ENCODE measurements at regions not wholly inside any gene's neighbourhood (a gene's known extent, or its start where the extent isn't known, plus 50 kb on each side); places are given as distances from the start of the nearest gene placed in this dataset.
"Not testable (repeated sequence)": the region's sequence is repeated elsewhere in the genome, so short reads cannot be mapped to it uniquely, and the experiment has no call there.

DNA sequence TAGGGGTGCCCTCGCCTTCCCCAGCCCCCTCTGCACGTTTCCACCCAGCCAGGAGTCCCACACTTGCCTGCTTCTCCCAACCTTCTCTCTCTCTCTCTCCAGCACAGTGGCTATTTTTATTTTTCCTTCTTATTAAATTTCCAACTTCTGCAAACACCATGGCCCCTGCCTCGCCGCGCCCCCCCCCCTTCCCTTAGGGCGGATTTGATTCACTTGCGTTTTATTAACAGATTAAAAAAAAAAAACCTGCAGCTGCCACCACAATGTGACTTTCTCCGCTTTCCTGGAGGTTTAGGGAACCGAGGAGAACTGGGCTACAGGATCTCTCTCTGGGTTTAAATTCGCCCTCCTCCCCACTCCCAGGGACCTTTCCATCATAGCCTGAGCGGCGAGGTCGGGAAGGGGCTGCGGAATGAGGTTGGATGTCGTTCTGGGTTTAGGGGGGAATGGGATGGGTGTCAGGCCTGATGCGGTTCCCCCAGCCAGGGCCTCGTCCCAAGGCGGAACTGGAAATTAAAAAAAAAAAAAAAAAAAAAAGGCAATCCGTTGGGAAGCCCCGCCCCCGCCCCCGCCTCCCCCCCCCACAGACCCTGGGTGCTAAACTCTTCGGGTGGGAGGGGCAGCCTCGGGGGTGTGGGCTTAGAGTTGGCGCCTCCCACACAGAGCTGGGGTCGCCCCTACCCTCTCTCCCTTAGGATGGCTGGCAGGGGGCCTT, 87.3 kb upstream of the ADGRL1 start:
- peak; percentile 67 for TF ChIP-seq POLR2AphosphoS5 (IDR thresholded peaks at IDR 0.05; ENCODE audit: borderline replicate concordance, low read depth, low read length)
- TF ChIP-seq EZH2 (IDR thresholded peaks at IDR 0.05), result not testable (repeated sequence)

All from SK-N-MC (cell line).